Ovary (tissue), 3 donors: ENCODE measurements at regions not wholly inside any gene's neighbourhood (a gene's known extent, or its start where the extent isn't known, plus 50 kb on each side); places are given as distances from the start of the nearest gene placed in this dataset.

Source experiments
- CTCF ChIP-seq, 3 donors: fragments of 450-650 bp in 2 of 3; fragments of 200-600 bp in 1 of 3; IDR thresholded peaks; one replicate each; pipeline versions ENCODE4 v1.5.1 to v1.8.0; 2016 to 2022; ENCODE audit warnings: antibody characterized with exemption in 3 of 3, mild to moderate bottlenecking in 1 of 3
- POLR2A ChIP-seq: fragments of 450-650 bp; IDR thresholded peaks from one replicate; pipeline ENCODE4 v1.6.1; 2017; ENCODE audit warnings: antibody characterized with exemption, mild to moderate bottlenecking, moderate library complexity
- donor health status: DM: no; HTN: no; CAD: no.

- TF ChIP-seq CTCF (IDR thresholded peaks at IDR 0.05) (no peak), POLR2A (no peak)
These were observed 91.4 kb upstream of the MAN1A1 start for GRCh38 chr6:119440953-119441352.
